GM18498 (cell line): ENCODE measurements at regions not wholly inside any gene's neighbourhood (a gene's known extent, or its start where the extent isn't known, plus 50 kb on each side); places are given as distances from the start of the nearest gene placed in this dataset.
A peak's percentile ranks its signal among the peaks of the same experiment; 100 is the strongest.

Experiments
- ATAC-seq: cut with Tn5 transposase; IDR thresholded peaks from one replicate; pipeline ENCODE4 v1.9.1; 2021; ENCODE audit warnings: mild to moderate bottlenecking, moderate library complexity; ENCODE audit not compliant: unreplicated experiment

GRCh38 chr11:37038911-37039310 is 440.9 kb upstream of the RAG2 start:
- ATAC-seq, result no peak

GRCh38 chr11:37026741-37027140 is 428.7 kb upstream of the RAG2 start:
- ATAC-seq, result no peak

GRCh38 chr11:37026326-37026725 is 428.3 kb upstream of the RAG2 start:
- no peak for ATAC-seq

DNA sequence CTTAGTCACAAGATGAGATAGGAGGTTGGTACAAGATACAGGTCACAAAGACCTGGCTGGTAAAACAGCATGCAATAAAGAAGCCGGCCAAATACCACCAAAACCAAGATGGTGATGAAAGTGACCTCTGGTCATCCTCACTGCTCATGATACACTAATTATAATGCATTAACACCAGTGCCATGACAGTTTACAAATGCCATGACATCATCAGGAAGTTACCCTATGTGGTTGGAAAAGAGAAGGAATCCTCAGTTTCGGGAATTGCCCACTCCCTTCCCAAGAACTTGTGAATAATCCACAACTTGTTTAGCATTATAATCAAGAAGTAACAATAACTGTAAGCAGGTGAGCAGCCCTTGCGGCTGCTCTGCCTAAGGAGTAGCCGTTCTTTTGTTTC is 408.5 kb upstream of the RAG2 start:
- no peak for ATAC-seq

- ATAC-seq, result no peak
Observed at GRCh38 chr11:37002831-37003230, 404.8 kb upstream of the RAG2 start.

- ATAC-seq, result no peak
Observed at GRCh38 chr11:36997656-36998055, 399.6 kb upstream of the RAG2 start.

DNA sequence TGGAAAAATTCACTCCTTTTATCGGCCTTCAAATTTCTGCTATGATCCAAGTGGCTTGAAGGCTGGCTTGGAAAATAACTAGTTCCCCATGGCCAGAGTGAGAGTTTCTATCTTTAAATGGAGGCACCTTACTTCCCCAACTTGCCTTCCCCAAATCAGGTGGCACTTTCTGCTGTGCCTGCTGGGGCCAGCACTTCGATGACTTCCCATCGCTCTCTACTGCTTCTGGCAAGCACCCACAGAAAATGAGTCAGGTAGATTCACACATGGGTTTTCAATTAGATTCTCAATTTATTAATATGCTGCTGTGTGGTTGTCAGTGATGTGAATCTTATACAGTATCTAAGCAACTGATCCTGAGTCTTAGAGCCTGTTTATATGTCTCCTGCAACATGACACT is 398.8 kb upstream of the RAG2 start:
- ATAC-seq, result no peak

GRCh38 chr11:36994208-36994607 is 396.2 kb upstream of the RAG2 start:
- no peak for ATAC-seq

- ATAC-seq, result no peak
Observed at GRCh38 chr11:36988556-36988955, 390.5 kb upstream of the RAG2 start.

- ATAC-seq, result no peak
Observed at GRCh38 chr11:36985562-36985961, 387.5 kb upstream of the RAG2 start.

DNA sequence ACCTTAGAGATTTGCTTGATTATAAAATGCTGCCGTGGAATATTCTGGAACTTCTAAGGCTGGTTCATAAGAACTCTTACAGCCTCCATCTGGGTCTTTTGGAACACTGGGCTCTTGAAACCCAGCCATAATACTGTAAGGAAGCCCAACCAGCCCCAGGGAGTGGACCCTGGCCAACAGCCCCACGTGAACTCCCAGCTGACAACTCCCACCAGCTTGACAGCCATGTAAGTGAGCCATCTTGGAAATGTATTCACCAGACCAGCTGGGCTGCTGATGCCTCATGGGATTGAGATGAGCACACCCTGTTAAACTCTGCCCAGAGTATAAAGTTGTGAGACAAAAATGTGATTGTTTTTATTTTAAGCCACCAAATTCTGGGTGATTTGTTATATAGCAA is 378.7 kb upstream of the RAG2 start:
- ATAC-seq, result no peak

DNA sequence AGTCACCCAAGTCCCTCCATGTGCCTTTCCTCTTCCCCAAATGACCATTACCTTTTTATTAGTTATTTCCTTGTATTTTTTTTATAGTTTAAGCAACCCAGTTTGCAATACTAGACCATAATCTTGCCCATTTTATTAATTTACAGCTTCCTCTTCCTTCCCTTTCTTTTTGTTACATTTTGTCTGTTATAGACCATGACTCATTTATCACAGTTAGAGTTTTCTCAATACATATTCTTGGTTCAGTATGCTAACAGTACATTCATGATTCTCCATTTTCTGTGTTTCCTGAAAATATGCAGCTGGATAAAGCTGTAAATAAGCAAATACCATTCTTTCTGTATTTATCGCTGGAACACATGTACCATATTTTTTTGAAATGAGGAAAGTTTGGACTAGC is 376.7 kb upstream of the RAG2 start:
- no peak for ATAC-seq

GRCh38 chr11:36953976-36954375 is 355.9 kb upstream of the RAG2 start:
- ATAC-seq, result no peak

- ATAC-seq, result no peak
Observed at GRCh38 chr11:36948460-36949127, 350.6 kb upstream of the RAG2 start.

- peak; percentile 52 for ATAC-seq
Observed at GRCh38 chr11:36945384-36945783, 347.3 kb upstream of the RAG2 start.

DNA sequence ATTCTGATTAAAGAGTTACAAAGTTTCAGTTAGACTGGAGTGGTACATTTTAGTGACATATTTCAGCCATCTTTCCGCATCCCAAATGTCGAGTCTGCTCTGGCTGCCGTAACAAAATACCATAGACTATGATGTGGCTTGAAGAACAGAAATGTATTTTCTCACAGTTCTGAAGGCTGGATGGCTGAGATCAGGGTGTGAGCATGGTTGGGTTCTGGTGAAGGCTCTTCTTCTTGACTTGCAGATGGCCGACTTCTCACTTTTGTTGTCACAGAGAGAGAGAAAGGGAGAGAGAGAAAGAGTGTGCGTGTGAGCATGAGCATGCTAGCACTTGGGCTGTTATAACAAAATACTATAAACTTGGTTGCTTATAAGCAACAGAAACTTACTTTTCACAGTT is 335.4 kb upstream of the RAG2 start:
- no peak for ATAC-seq

- ATAC-seq, result no peak
Observed at GRCh38 chr11:36931139-36931538, 333.1 kb upstream of the RAG2 start.

DNA sequence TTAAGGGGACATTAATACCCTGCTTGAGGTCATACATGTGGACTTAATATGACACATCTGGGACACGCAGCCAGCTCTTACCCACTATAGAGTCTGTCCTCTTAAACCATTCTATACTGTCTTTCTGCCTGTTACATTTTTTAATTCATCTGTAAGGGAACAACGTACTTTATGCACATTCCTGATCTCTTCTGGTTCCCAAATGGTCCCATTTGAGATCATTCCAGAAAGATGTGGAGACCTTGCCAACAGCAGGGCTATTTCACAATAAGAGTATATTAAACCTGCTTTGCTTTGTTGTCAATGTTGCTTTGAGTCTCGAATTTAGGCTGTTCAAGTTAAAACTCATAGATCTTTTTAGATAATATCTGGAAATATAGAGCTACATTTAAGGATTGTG is 332.2 kb upstream of the RAG2 start:
- ATAC-seq, result no peak

- ATAC-seq, result no peak
Observed at GRCh38 chr11:36929401-36929800, 331.4 kb upstream of the RAG2 start.

DNA sequence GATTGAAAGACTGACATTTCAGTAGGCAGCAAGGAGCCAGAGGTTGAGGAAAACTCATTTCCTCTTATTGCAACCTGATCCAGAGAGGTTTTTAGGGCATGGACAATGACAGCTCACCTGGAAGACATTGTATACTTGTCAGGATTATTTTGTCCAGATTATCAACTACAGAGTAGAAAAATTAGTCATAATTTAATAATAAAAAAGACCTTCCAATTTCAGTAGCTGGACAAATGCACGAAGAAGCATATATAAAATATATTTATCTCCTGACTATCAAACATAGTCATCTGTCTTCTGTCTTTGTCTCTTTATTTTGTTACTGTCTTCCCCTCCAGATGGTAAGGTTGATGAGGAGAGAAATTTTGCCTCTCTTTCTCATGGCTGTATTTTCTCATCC is 330.6 kb upstream of the RAG2 start:
- no peak for ATAC-seq

- no peak for ATAC-seq
Observed at GRCh38 chr11:36899800-36900199, 301.8 kb upstream of the RAG2 start.

DNA sequence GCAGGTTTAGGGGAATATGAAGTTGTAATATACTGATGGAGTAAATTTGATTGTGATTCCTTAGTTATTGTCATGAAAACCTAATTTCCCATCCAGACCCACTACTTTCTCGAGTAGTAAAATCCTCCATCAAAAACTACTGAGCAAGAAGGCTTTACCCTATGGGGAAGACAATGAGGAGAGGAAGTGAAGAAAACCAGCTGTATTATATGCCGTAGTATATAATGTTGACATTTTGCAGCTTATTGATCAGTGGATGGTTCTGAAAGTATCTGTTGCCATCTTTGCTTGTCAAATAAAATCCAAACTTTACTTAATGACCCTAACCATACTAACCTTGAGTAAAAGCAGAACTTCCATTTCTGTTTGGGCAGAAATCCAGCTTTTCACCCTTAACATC is 292.8 kb upstream of the RAG2 start:
- no peak for ATAC-seq

- ATAC-seq, result no peak
Observed at GRCh38 chr11:36890121-36890679, 292.2 kb upstream of the RAG2 start.
